ENCODE measurements at regions not wholly inside any gene's neighbourhood (a gene's known extent, or its start where the extent isn't known, plus 50 kb on each side); places are given as distances from the start of the nearest gene placed in this dataset.

DNA sequence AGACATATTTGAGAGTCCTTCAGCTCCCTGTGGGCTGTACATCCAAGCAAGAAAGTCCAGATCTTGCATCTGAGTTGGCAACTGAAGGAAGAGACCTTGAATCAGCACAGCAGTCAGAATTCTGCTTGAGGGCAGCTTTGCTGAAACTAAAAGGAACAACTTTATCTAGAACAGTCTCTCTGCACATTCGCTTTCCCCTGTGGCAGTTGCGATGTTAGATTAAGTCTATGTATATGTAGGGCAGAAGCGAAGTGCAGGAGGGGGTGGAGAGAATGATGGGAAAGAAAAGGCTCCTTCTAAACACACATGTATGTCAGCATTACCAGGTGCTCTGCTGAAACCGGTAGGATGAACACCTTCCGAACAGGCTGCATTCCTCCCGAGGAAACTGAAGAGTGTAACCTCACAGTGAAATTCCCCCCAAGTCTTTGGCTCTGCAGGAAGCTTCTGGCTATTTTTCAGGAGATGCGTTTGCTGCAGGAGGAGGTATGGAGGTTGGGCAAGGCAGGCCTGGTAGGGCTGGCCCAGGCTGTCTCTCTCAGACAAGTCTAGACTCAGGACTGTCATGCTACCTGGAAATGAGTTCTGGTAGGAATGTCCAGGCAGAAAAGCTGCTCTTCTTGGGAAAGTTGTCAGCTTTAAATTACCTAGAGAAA lies 70.0 kb upstream of the ATL2 start (continued):
- TF ChIP-seq ELF1 (IDR thresholded peaks at IDR 0.05; ENCODE audit: borderline replicate concordance, low read depth) (no peak), SIN3A (IDR thresholded peaks at IDR 0.05; ENCODE audit: low read depth) (no peak), TCF7L2 (IDR thresholded peaks at IDR 0.05; ENCODE audit: borderline replicate concordance, extremely low read depth, insufficient read depth, insufficient read length) (no peak), JUND (IDR thresholded peaks at IDR 0.05) (no peak), EZH2 (IDR thresholded peaks at IDR 0.05) (no peak), ATF3 (IDR thresholded peaks at IDR 0.05) (no peak)
- TF ChIP-seq, protein P1, sequence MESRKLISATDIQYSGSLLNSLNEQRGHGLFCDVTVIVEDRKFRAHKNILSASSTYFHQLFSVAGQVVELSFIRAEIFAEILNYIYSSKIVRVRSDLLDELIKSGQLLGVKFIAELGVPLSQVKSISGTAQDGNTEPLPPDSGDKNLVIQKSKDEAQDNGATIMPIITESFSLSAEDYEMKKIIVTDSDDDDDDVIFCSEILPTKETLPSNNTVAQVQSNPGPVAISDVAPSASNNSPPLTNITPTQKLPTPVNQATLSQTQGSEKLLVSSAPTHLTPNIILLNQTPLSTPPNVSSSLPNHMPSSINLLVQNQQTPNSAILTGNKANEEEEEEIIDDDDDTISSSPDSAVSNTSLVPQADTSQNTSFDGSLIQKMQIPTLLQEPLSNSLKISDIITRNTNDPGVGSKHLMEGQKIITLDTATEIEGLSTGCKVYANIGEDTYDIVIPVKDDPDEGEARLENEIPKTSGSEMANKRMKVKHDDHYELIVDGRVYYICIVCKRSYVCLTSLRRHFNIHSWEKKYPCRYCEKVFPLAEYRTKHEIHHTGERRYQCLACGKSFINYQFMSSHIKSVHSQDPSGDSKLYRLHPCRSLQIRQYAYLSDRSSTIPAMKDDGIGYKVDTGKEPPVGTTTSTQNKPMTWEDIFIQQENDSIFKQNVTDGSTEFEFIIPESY (IDR thresholded peaks at IDR 0.05; ENCODE audit: extremely low read depth, insufficient replicate concordance, low read length) = no peak

DNA sequence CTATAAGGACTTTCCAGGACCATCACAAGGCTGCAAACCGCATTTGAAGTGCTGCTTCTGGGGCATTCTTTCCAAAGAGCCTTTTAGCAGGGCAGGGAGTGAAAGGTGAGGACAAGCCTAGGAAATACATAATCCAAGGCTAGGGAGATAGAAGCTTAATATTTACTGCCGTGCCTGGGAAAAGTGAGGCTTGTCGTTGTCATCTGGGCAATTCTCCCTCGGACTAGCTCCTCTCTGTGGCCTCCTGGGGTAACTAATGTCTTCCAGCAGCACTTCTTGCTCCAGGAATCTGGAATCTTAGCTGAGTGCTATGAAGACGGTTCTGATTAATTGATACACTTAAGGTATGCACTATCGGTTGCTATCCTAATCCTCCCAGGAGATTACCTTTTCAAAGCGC lies 69.3 kb upstream of the ATL2 start:
- no peak overlapping the region for H3K9ac ChIP-seq (ENCODE audit: low read length)
- ChIA-PET POLR2A (interaction anchor here (0.5 kb wide), 1 partner anchor 124 kb away, joined by 3 read pairs; no protein-coding TSS in a partner anchor), CTCF (interaction anchor here (0.8 to 1.4 kb wide), 4 partner anchors 13 to 137 kb away, joined by 3 to 6 read pairs (median 4); no protein-coding TSS in a partner anchor), RAD21 (ENCODE audit: low non-redundant PET in 1 of 2, low total read pairs in 2 of 2, uncharacterized antibody in 2 of 2, unreplicated experiment in 2 of 2) (no interaction called here)
- H3K4me1 ChIP-seq (ENCODE audit: control insufficient read depth in 1 of 2, insufficient read depth in 2 of 2, low read length in 2 of 2) = peaks cover 18 to 28% of the 10 kb centered on the region in 2 experiments
- H3K36me3 ChIP-seq (ENCODE audit: control insufficient read depth in 1 of 2, insufficient read depth in 2 of 2, low read length in 2 of 2) = no peaks in the 10 kb centered on the region
- peaks cover 17% of the 10 kb centered on the region for H3K27me3 ChIP-seq (ENCODE audit: insufficient read depth, low read length)
- H3K9me3 ChIP-seq (ENCODE audit: control insufficient read depth in 1 of 2, insufficient read depth in 1 of 2, low read depth in 1 of 2, low read length in 2 of 2) = no peaks in the 10 kb centered on the region
- H3K79me2 ChIP-seq (ENCODE audit: insufficient read depth, low read length) = no peaks in the 10 kb centered on the region
- peak; percentile 34; the same call in 1 of the 2 replicates for ATAC-seq
- H4K20me1 ChIP-seq (ENCODE audit: insufficient read depth) = no peaks in the 10 kb centered on the region
- no peak overlapping the region for H3K4me2 ChIP-seq (ENCODE audit: low read length)
- BruUV-seq (replicated peaks) = no TSS peak
- intact Hi-C loops (cut with micrococcal nuclease) = no loop called here
- no peak overlapping the region for H3K4me3 ChIP-seq (replicated peaks in 1 of 2; ENCODE audit: low read depth in 1 of 2, low read length in 2 of 2)
- no peaks in the 10 kb centered on the region for H3K9me2 ChIP-seq (ENCODE audit: insufficient read depth)
- no peak for DNase-seq (ENCODE audit: low read depth, low spot score)
- no peak overlapping the region for H2AFZ ChIP-seq (ENCODE audit: low read depth, low read length, poor library complexity, severe bottlenecking)
- TF ChIP-seq RAD21 (IDR thresholded peaks at IDR 0.05; ENCODE audit: low read depth) = peak; percentile 41
- no peak for TF ChIP-seq SIN3A (IDR thresholded peaks at IDR 0.05; ENCODE audit: low read depth)
- TF ChIP-seq YY1 (IDR thresholded peaks at IDR 0.05; ENCODE audit: extremely low read depth, insufficient replicate concordance, low read depth, low read length) = no peak
- TF ChIP-seq CTCF (IDR thresholded peaks at IDR 0.05 in 2 of 3, conservative IDR thresholded peaks at IDR 0.05 in 1 of 3; ENCODE audit: borderline replicate concordance in 1 of 3, insufficient read depth in 1 of 3, low read depth in 2 of 3, low read length in 2 of 3) = peak; percentile 19 to 34 (median 23); a peak in 2 of 6 replicates
- TF ChIP-seq, protein P1 (IDR thresholded peaks at IDR 0.05; ENCODE audit: extremely low read depth, insufficient replicate concordance, low read length) = no peak
- H3K27ac ChIP-seq (ENCODE audit: low read depth, low read length) = no peak overlapping the region
